COLO668 (cell line): ENCODE measurements at regions not wholly inside any gene's neighbourhood (a gene's known extent, or its start where the extent isn't known, plus 50 kb on each side); places are given as distances from the start of the nearest gene placed in this dataset.

Experiments
- DNase-seq: peaks from one replicate; lab custom pipeline; 2025; ENCODE audit not compliant: unreplicated experiment; lab: John Stamatoyannopoulos, UW

GRCh38 chr10:108307250-108307924 is 1142.9 kb upstream of the SORCS1 start:
- DNase-seq, result no peak

GRCh38 chr10:108303149-108303548 is 1138.6 kb upstream of the SORCS1 start:
- DNase-seq, result no peak

DNA sequence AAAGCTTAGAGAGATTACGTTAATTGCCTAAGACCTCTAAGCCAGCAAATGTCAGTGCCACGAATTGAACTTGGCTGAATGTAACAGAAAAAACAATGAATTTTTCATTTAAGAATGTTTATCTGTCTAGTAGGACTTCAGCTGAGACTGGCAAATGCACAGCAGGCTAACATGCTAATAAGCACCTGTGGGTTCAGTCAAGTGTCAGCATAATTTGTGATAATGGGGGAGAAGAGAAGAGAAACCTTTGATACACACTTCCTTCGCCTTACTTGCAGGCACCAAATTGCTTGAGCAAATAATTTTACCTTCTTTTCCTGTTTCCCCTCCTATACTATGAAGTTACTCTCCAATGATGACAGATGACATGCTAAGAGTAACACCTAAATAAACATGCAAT is 1136.5 kb upstream of the SORCS1 start:
- DNase-seq, result no peak

DNA sequence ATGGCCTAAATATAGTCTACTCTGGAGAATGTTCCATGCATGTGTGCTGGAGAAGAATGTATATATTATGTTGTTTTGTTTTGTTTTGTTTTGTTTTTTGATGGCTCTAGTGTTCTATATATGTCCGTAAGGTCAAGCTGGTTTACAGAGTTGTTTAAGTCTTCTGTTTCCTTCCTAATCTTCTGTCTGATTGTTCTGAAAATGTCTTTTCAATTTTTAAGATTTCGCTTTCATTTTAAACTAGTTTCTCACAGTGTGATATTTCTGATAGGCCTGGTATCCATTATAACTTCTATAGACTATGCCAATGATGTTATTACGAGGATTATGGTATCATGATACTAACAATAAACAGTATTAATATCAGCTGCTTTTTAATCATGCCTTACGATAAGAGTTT is 1126.3 kb upstream of the SORCS1 start:
- DNase-seq, result no peak

DNA sequence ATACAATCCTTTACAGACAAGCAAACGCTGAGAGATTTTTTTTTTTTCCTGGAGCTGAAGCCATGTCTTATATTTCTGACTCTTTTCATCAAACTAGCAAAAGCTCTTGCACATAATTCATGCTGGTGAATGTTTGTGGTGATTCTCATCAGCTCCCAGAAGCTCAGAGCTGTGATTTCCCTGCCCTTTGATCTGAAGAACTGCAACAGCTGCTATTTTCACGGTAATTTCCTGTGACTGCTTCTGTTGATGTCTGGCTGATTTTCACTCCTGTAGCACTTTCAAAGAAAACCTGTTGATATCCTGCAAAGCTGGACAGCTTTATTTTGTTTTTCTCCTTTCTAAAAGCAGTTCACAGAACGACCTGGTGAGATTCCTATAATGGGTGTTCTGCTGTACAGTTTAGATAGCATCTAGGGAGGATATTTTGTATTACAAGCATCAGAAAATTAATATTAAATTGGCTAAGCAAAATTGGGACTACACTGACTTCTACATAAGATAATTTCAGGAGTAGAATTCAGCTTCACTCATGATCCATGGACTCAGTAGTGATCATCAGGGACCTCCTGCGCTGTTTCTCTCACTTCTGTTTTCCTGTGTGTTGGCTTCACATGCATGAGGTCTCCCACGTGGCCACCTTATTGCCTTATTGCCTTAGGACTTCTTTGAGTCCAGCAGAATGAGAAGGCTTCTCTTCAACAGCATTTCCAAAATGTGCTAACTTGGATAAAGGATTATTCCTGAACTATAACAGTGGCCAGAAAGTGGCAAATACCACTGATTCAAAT is 1111.6 kb upstream of the SORCS1 start:
- DNase-seq, result no peak

- DNase-seq, result no peak
These were observed 1095.9 kb upstream of the SORCS1 start for GRCh38 chr10:108260383-108260906.

- DNase-seq, result no peak
These were observed 1089.6 kb upstream of the SORCS1 start for GRCh38 chr10:108254089-108254488.

DNA sequence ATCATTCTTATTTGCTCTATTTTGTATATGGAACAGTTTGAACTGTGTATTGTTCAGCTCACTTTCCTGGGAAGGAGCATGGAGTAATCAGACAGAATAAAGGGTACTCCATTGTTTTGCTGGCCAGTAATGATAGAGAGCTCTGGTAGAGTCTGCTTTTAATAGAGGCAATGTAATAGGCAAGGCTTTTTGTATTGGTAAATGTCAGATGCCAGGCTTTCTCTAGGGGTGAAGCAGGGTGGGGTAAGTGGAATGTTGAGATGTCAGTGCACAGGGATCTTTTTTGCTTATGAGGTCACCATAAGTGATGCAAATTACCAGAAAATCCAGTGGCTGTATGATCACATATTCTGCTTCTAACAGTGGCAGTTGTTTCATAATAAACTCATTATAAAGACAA is 1088.3 kb upstream of the SORCS1 start:
- DNase-seq, result no peak

DNA sequence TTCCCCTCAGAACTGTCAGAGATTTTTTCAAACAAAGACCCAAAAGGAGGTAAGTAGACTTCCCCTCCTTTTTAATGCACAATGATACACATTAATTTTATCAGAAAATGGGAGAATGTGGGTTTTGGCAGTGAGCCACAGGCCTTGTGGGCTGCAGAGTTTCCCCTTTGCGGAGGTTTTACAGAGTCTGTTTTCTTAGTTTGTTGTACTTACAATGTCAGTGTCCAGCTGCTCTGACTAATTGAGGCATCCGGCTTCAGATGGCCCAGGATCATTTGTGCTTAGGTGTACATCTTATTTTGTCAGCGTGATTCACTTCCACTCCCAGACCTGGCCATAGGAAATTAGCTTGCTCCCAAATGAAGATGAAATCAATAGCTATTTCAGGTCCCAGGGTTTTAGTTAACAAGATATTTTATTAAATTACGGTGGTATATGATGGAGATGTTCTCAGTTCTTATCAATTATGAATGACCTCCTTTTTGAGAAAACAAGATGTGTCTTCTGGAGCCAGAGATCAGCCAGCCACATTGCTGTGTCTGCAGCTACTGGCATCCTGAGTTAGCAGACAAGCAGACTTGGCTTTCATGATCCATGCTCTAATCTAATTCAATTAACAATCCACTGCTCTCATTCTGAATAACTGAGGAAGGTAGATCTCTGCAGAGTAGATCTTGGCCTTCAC is 1086.6 kb upstream of the SORCS1 start:
- DNase-seq, result no peak

- DNase-seq, result no peak
These were observed 1085.4 kb upstream of the SORCS1 start for GRCh38 chr10:108249940-108250339.

GRCh38 chr10:108244443-108245228 is 1080.1 kb upstream of the SORCS1 start:
- no peak for DNase-seq

GRCh38 chr10:108241166-108241565 is 1076.7 kb upstream of the SORCS1 start:
- DNase-seq, result no peak

GRCh38 chr10:108238261-108238660 is 1073.8 kb upstream of the SORCS1 start:
- DNase-seq, result no peak

- DNase-seq, result no peak
These were observed 1066.1 kb upstream of the SORCS1 start for GRCh38 chr10:108230478-108231170.

DNA sequence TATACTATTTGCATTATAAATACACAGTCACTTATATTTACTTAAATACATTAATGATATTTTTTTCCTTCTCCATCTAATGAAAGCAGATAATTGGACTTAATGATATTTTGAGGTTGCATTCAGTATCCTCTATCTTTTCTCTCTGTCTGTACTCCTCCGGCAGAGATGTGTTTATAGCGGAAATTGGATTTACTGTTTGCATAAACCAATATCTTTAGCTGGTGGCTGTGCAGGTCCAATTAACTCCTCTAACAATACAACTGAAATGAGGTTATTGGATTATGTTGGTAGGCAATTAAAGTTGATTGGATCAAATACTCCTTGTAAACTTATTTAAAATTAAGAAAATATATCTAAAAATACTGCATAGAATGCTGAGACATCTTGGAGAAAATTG is 1044.2 kb upstream of the SORCS1 start:
- DNase-seq, result no peak

- DNase-seq, result no peak
These were observed 1043.5 kb upstream of the SORCS1 start for GRCh38 chr10:108208038-108208437.

DNA sequence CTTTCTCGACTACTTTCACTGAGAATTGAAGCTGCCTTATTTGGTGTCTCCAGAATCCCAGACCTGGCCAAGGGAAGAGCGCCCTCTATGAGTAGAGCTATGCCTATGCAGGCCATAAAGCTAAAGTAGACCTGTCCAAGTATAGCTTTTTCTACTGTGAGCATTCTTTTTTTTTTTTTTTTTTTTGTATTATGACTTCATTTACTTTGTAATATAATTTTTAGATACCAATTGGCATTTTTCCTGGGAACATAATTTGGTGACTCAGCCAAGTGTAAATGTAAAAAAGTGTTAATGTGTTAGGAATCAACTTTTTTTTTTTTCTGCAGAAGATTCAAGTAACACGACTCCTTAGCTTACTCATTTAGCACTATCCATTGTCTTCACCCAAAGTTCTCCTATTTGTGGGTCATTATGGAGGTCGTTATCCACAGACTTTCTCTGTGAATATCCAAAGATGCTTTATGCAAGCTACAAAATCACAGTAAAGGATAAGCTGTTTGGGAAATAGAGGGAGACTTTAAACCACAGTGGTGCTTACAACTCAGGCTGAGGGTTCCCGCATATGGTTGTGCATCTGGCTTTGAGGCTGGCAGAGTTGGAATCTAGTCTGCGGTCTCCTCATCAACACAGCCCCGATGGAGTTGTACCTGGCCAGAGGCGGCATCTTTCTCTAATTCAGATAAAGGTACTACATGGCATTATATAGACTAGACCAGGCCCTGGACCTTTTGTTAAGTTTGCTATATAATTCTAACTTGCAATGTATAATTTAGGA is 1040.2 kb upstream of the SORCS1 start:
- DNase-seq, result peak; percentile 10

GRCh38 chr10:108203905-108204527 is 1039.5 kb upstream of the SORCS1 start:
- no peak for DNase-seq

- no peak for DNase-seq
These were observed 1023.0 kb upstream of the SORCS1 start for GRCh38 chr10:108187408-108188012.
